Liver (tissue), 8 donors: ENCODE measurements at regions not wholly inside any gene's neighbourhood (a gene's known extent, or its start where the extent isn't known, plus 50 kb on each side); places are given as distances from the start of the nearest gene placed in this dataset.

Source experiments
- DNase-seq: peaks from one replicate; pipeline ENCODE4 v3.0.0-alpha.2; 2017; ENCODE audit warnings: low spot score
- H3K27ac ChIP-seq, 2 donors: one replicate each; pipeline ENCODE4 v1.7.0; 2013; ENCODE audit warnings: inconsistent platforms in 2 of 2, low read length in 2 of 2, control low read depth in 1 of 2, low read depth in 1 of 2, mild to moderate bottlenecking in 1 of 2
- H3K27me3 ChIP-seq, 4 donors: one replicate each; pipeline versions ENCODE4 v1.6.1 to v1.7.0; 2013; ENCODE audit warnings: low read length in 3 of 4, inconsistent platforms in 1 of 4, mild to moderate bottlenecking in 1 of 4, moderate library complexity in 1 of 4; ENCODE audit not compliant: control insufficient read depth in 4 of 4, insufficient read depth in 4 of 4
- H3K36me3 ChIP-seq, 4 donors: one replicate each; pipeline versions ENCODE4 v1.6.1 to v1.7.0; 2013; ENCODE audit warnings: low read length in 3 of 4, mild to moderate bottlenecking in 3 of 4, low read depth in 1 of 4, moderate library complexity in 1 of 4; ENCODE audit not compliant: control insufficient read depth in 4 of 4, insufficient read depth in 3 of 4
- H3K4me1 ChIP-seq, 4 donors: one replicate each; pipeline versions ENCODE4 v1.6.1 to v1.7.0; 2013; ENCODE audit warnings: low read length in 3 of 4, mild to moderate bottlenecking in 3 of 4, moderate library complexity in 1 of 4; ENCODE audit not compliant: control insufficient read depth in 4 of 4, insufficient read depth in 4 of 4
- H3K4me3 ChIP-seq, 3 donors: one replicate each; pipeline versions ENCODE4 v1.6.1 to v1.7.0; 2013; ENCODE audit warnings: low read length in 3 of 3, control low read depth in 1 of 3, low read depth in 1 of 3, mild to moderate bottlenecking in 1 of 3
- H3K9ac ChIP-seq, 2 donors: one replicate each; pipeline ENCODE4 v1.7.0; 2013; ENCODE audit warnings: low read length in 2 of 2, mild to moderate bottlenecking in 2 of 2, moderate library complexity in 2 of 2, control low read depth in 1 of 2, low read depth in 1 of 2
- H3K9me3 ChIP-seq, 4 donors: one replicate each; pipeline versions ENCODE4 v1.6.1 to v1.7.0; 2013; ENCODE audit warnings: low read length in 3 of 4; ENCODE audit not compliant: control insufficient read depth in 4 of 4
- CTCF ChIP-seq: fragments of 150-350 bp; IDR thresholded peaks from 2 replicates; pipeline ENCODE4 v1.5.1; 2017; ENCODE audit warnings: improper control_type of control experiment, low read depth, low read length; ENCODE audit not compliant: missing input control
- EGR1 ChIP-seq, 2 donors: IDR thresholded peaks; 2 replicates each; pipeline ENCODE4 v1.6.1; 2016 to 2018; ENCODE audit warnings: antibody characterized with exemption in 2 of 2, low read depth in 2 of 2
- FOXA1 ChIP-seq: IDR thresholded peaks from 2 replicates; pipeline ENCODE4 v1.6.1; 2016; ENCODE audit warnings: antibody characterized with exemption
- FOXA2 ChIP-seq: IDR thresholded peaks from 2 replicates; pipeline ENCODE4 v1.6.1; 2016; ENCODE audit warnings: antibody characterized with exemption
- GABPA ChIP-seq, 2 donors: IDR thresholded peaks in 1 of 2; conservative IDR thresholded peaks in 1 of 2; 2 replicates each; pipeline ENCODE4 v1.6.1; 2016; ENCODE audit warnings: antibody characterized with exemption in 2 of 2, mild to moderate bottlenecking in 1 of 2, moderate library complexity in 1 of 2
- HNF4A ChIP-seq, 2 donors: conservative IDR thresholded peaks; 2 replicates each; pipeline ENCODE4 v1.6.1; 2016; ENCODE audit warnings: antibody characterized with exemption in 2 of 2, mild to moderate bottlenecking in 2 of 2
- HNF4G ChIP-seq: IDR thresholded peaks from 2 replicates; pipeline ENCODE4 v1.6.1; 2016; ENCODE audit warnings: antibody characterized with exemption
- JUND ChIP-seq, 2 donors: IDR thresholded peaks; 2 replicates each; pipeline ENCODE4 v1.6.1; 2016; ENCODE audit warnings: antibody characterized with exemption in 2 of 2
- NR2F2 ChIP-seq: IDR thresholded peaks from 2 replicates; pipeline ENCODE4 v1.6.1; 2016; ENCODE audit warnings: antibody characterized with exemption
- RAD21 ChIP-seq, 2 donors: IDR thresholded peaks; 2 replicates each; pipeline ENCODE4 v1.6.1; 2016; ENCODE audit warnings: antibody characterized with exemption in 2 of 2, mild to moderate bottlenecking in 2 of 2
- RXRA ChIP-seq, 2 donors: IDR thresholded peaks; 2 replicates each; pipeline ENCODE4 v1.6.1; 2017 to 2018; ENCODE audit warnings: antibody characterized with exemption in 2 of 2, mild to moderate bottlenecking in 1 of 2
- TAF1 ChIP-seq: conservative IDR thresholded peaks from 2 replicates; pipeline ENCODE4 v1.6.1; 2016; ENCODE audit warnings: antibody characterized with exemption, mild to moderate bottlenecking
- YY1 ChIP-seq: IDR thresholded peaks from 2 replicates; pipeline ENCODE4 v1.6.1; 2016; ENCODE audit warnings: antibody characterized with exemption, mild to moderate bottlenecking
- ZBTB33 ChIP-seq: IDR thresholded peaks from 2 replicates; pipeline ENCODE4 v1.6.1; 2016; ENCODE audit warnings: antibody characterized with exemption
- WGBS: extraction: QIAGEN DNeasy Blood & Tissue Kit; methylation state at CpG from one replicate; pipeline ENCODE4 v1.1.7; 2013; 5-methylcytosine and 5-hydroxymethylcytosine counted together
- TF ChIP-seq, protein P1 (sequence below): IDR thresholded peaks from 2 replicates; pipeline ENCODE4 v1.6.1; 2016; ENCODE audit warnings: antibody characterized with exemption
- TF ChIP-seq, protein P2 (sequence below): IDR thresholded peaks from 2 replicates; pipeline ENCODE4 v1.6.1; 2016; ENCODE audit warnings: antibody characterized with exemption
- donor health status: healthy.
- donor health status: healthy.
- donor health status: healthy.
- donor health status: healthy.
- donor health status: healthy.

- TF ChIP-seq YY1, result no peak
Observed at GRCh38 chr10:57675125-57675524, 592.6 kb downstream of the IPMK start (continued).

GRCh38 chr10:57673446-57673960 is 594.2 kb downstream of the IPMK start:
- TF ChIP-seq JUND (IDR thresholded peaks at IDR 0.05), result no peak
- no peak for TF ChIP-seq FOXA2
- no peak for TF ChIP-seq GABPA (IDR thresholded peaks at IDR 0.05 in 1 of 2, conservative IDR thresholded peaks at IDR 0.05 in 1 of 2)
- no peak for TF ChIP-seq TAF1
- no peak for TF ChIP-seq CTCF
- Histone ChIP-seq H3K4me1 (no peaks in the 10 kb centered on the region), H3K27me3 (no peaks in the 10 kb centered on the region), H3K9ac (no peak overlapping the region), H3K9me3 (no peaks in the 10 kb centered on the region), H3K36me3 (no peaks in the 10 kb centered on the region), H3K4me3 (no peak overlapping the region), H3K27ac (no peak overlapping the region)
- no peak for DNase-seq
- WGBS, result 76% methylated on average over 2 of the region's 2 CpGs

- no peaks in the 10 kb centered on the region for H3K4me1 ChIP-seq
- TF ChIP-seq TAF1 (no peak), HNF4G (no peak), FOXA1 (no peak), NR2F2 (no peak)
- TF ChIP-seq, protein P1, sequence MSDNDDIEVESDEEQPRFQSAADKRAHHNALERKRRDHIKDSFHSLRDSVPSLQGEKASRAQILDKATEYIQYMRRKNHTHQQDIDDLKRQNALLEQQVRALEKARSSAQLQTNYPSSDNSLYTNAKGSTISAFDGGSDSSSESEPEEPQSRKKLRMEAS, result no peak
- no peaks in the 10 kb centered on the region for H3K9me3 ChIP-seq
- no peak overlapping the region for H3K9ac ChIP-seq
- DNase-seq, result no peak
- no peak overlapping the region for H3K4me3 ChIP-seq
- 71% methylated on average over 3 of the region's 3 CpGs for WGBS
- H3K27ac ChIP-seq, result no peak overlapping the region
- H3K36me3 ChIP-seq, result no peaks in the 10 kb centered on the region
- H3K27me3 ChIP-seq, result no peaks in the 10 kb centered on the region
Observed at GRCh38 chr10:57664815-57665214, 602.9 kb downstream of the IPMK start.

DNA sequence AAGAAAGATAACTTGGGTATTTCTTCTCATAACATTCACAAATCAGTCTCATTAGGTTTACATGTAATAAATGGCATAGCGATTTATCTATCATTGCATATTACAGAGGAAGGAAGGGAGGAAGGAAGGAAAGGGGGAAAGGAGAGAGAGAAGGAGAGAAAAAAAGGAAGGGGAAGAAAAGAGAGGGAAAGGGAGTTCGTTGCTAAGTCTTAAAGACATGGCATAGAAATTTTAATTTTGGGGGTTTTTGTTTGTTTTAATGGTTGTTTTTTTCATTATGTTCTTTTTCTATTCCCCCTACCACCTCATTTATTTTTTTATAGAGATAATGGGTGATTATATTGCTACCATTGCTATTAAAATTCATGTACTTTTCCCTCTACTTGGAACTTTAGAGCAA is 604.3 kb downstream of the IPMK start:
- no peaks in the 10 kb centered on the region for H3K36me3 ChIP-seq
- no peak for TF ChIP-seq ZBTB33
- TF ChIP-seq EGR1 (IDR thresholded peaks at IDR 0.05; ENCODE audit: low read depth in 2 of 2), result no peak
- TF ChIP-seq GABPA (IDR thresholded peaks at IDR 0.05 in 1 of 2, conservative IDR thresholded peaks at IDR 0.05 in 1 of 2), result no peak
- TF ChIP-seq RXRA (IDR thresholded peaks at IDR 0.05), result no peak
- TF ChIP-seq, protein P2, sequence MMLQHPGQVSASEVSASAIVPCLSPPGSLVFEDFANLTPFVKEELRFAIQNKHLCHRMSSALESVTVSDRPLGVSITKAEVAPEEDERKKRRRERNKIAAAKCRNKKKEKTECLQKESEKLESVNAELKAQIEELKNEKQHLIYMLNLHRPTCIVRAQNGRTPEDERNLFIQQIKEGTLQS, result no peak
- no peak for TF ChIP-seq FOXA2
- no peak for TF ChIP-seq NR2F2
- TF ChIP-seq TAF1, result no peak
- TF ChIP-seq, protein P1, result no peak
- no peak for TF ChIP-seq FOXA1
- no peak for TF ChIP-seq HNF4A (conservative IDR thresholded peaks at IDR 0.05)
- no peak for TF ChIP-seq RAD21 (IDR thresholded peaks at IDR 0.05)
- TF ChIP-seq CTCF, result no peak
- H3K9me3 ChIP-seq, result no peaks in the 10 kb centered on the region
- no peaks in the 10 kb centered on the region for H3K27me3 ChIP-seq
- no peak overlapping the region for H3K4me3 ChIP-seq
- DNase-seq, result no peak
- no peak overlapping the region for H3K9ac ChIP-seq
- 68% methylated on average over 2 of the region's 2 CpGs for WGBS
- no peak overlapping the region for H3K27ac ChIP-seq
- H3K4me1 ChIP-seq, result no peaks in the 10 kb centered on the region
